ENCODE measurements at regions not wholly inside any gene's neighbourhood (a gene's known extent, or its start where the extent isn't known, plus 50 kb on each side); places are given as distances from the start of the nearest gene placed in this dataset.
A peak's percentile ranks its signal among the peaks of the same experiment; 100 is the strongest.

DNA sequence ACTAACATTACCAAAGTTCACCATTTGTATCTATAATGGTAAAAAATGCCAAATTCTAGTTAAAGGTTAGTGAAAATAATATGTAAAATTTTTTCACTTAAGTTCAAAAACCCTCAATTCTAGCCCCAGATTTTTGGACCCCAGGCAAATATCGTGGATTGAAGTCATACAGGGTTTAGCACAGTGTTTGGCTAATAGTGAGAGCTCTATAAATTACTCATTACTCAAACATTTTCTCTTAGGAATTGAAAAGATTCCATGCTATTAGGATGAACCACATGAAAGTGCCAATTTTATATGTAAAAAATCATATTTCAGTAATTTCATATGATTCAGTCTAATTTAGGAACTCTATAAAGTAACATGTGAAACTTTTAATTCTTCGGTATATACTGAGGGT lies 170.3 kb upstream of the PREP start:
- Histone ChIP-seq H3K9me3 (no peaks in the 10 kb centered on the region), H3K36me3 (ENCODE audit: low read depth) (no peaks in the 10 kb centered on the region), H3K4me1 (ENCODE audit: low read depth) (no peaks in the 10 kb centered on the region), H3K4me3 (no peak overlapping the region)
- TF ChIP-seq, protein P1, sequence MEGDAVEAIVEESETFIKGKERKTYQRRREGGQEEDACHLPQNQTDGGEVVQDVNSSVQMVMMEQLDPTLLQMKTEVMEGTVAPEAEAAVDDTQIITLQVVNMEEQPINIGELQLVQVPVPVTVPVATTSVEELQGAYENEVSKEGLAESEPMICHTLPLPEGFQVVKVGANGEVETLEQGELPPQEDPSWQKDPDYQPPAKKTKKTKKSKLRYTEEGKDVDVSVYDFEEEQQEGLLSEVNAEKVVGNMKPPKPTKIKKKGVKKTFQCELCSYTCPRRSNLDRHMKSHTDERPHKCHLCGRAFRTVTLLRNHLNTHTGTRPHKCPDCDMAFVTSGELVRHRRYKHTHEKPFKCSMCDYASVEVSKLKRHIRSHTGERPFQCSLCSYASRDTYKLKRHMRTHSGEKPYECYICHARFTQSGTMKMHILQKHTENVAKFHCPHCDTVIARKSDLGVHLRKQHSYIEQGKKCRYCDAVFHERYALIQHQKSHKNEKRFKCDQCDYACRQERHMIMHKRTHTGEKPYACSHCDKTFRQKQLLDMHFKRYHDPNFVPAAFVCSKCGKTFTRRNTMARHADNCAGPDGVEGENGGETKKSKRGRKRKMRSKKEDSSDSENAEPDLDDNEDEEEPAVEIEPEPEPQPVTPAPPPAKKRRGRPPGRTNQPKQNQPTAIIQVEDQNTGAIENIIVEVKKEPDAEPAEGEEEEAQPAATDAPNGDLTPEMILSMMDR (IDR thresholded peaks at IDR 0.05): no peak
- no peak for ATAC-seq
- DNase-seq: no peak
- intact Hi-C loops (cut with DNase I, micrococcal nuclease): no loop called here

DNA sequence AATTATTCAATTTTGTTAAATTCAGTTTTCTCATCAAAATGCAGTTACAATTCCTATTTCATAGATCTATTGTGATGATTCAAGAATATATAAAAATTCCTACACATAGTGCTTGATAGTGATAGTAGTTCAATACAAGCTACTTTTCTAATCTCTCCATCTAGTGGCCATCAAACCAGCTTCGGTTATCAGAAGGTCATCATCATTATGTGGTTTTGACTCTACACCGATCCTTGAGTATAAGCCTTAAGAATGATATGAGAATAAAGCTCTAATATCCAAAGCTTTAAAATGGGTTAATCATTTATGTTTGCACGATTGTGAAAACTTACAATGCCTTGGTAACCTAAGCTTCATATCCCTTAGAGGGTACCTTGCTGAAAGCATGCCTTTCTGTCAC lies 167.5 kb upstream of the PREP start:
- ATAC-seq (no peak), DNase-seq (no peak)
- H3K9me3 ChIP-seq: no peaks in the 10 kb centered on the region
- H3K4me1 ChIP-seq (ENCODE audit: low read depth): no peaks in the 10 kb centered on the region
- no peaks in the 10 kb centered on the region for H3K36me3 ChIP-seq (ENCODE audit: low read depth)
- no peak overlapping the region for H3K4me3 ChIP-seq
- TF ChIP-seq, protein P1 (IDR thresholded peaks at IDR 0.05): no peak
- intact Hi-C loops (cut with DNase I, micrococcal nuclease): no loop called here

DNA sequence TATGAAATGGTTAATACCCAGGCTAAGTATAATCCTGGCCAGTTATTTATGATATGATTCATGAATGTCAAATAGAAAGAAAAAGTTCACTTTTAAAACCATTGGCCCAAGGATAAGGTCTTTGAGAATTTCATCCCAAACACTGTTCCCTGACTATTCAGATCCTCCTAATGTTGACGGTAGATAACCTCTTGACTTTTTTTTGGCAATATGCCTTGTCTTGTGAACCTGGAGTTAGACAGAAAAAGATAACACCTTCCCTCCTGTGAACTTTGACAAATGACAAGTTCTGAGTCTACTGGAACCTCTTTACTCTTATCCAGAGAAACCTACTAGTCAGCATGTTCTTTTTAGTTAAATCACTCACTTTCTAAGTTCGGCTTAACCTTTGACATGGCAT lies 166.8 kb upstream of the PREP start:
- intact Hi-C loops (cut with DNase I, micrococcal nuclease): no loop called here

DNA sequence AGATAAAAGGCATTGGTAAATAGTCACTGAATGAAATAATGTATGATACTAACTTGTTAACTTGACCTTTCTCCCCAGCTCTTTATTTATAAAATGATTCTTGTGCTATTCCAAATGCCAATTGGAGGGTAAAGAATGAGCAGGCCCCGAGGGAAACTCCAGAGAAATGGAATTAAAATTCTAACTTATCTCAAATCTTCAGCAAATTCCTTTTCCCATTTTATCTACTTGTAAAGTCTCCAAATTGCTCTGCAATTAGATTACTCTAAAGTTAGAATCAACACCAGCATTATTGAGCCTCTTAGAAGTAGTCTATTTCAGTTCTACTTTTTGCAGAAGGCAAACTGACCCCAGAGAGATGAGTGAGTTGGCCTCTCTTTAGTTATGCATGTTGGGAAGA lies 165.9 kb upstream of the PREP start:
- no peak for DNase-seq
- Histone ChIP-seq H3K9me3 (no peaks in the 10 kb centered on the region), H3K4me1 (ENCODE audit: low read depth) (no peaks in the 10 kb centered on the region), H3K36me3 (ENCODE audit: low read depth) (no peaks in the 10 kb centered on the region), H3K4me3 (no peak overlapping the region)
- no peak for ATAC-seq
- TF ChIP-seq, protein P1 (IDR thresholded peaks at IDR 0.05): no peak
- intact Hi-C loops (cut with DNase I, micrococcal nuclease): no loop called here

More for the DNA sequence above, 166.8 kb upstream of the PREP start:
- Histone ChIP-seq H3K4me1 (ENCODE audit: low read depth) (no peaks in the 10 kb centered on the region), H3K9me3 (no peaks in the 10 kb centered on the region), H3K36me3 (ENCODE audit: low read depth) (no peaks in the 10 kb centered on the region), H3K4me3 (no peak overlapping the region)
- peak; percentile 73 for ATAC-seq
- TF ChIP-seq, protein P1 (IDR thresholded peaks at IDR 0.05): no peak
- no peak for DNase-seq

DNA sequence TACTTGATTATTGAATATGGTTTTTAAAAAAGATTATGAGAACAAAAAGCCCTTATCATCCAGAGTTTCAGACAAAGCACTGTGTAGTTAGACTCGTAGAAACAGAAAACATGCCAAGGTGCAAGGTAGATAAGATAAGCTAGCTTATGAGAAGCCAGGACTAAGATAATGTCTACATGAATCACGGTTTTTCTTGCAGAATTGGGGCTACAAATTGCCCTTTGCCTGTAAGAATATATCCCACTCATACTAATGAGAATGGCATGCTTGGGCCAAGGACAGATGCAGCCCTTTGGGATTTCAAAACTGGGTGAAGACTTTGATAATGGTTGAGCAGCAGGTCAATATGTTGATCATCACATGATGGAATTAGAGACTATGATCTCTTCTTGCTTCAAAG lies 165.3 kb upstream of the PREP start:
- DNase-seq (no peak), ATAC-seq (no peak)
- Histone ChIP-seq H3K36me3 (ENCODE audit: low read depth) (no peaks in the 10 kb centered on the region), H3K9me3 (no peaks in the 10 kb centered on the region), H3K4me3 (no peak overlapping the region), H3K4me1 (ENCODE audit: low read depth) (no peaks in the 10 kb centered on the region)
- TF ChIP-seq, protein P1 (IDR thresholded peaks at IDR 0.05): no peak
- intact Hi-C loops (cut with DNase I, micrococcal nuclease): no loop called here

DNA sequence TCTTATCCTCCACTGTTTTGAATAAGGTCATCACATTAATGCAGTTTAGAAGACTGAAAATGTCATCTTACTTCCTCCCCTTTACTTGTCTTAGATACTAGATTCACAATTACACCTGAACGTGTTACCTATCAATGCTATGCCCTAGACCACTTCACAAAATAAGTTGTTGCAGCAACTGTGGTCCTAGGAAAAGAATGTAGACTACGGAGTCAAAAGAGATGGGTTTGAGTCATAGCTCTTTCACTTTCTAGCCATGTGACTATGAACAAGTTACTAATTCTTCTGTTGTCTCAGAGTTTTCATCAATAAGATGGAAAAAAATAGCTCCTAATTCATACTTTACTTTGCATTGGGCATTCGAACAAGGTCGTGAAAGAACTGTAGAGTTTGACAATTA lies 164.3 kb upstream of the PREP start:
- Histone ChIP-seq H3K36me3 (ENCODE audit: low read depth) (no peaks in the 10 kb centered on the region), H3K9me3 (no peaks in the 10 kb centered on the region), H3K4me1 (ENCODE audit: low read depth) (no peaks in the 10 kb centered on the region), H3K4me3 (no peak overlapping the region)
- intact Hi-C loops (cut with DNase I, micrococcal nuclease): no loop called here
- no peak for ATAC-seq
- DNase-seq: no peak
- TF ChIP-seq, protein P1 (IDR thresholded peaks at IDR 0.05): no peak

Data from mucosa of descending colon (tissue), 3 donors.